ENCODE measurements at regions not wholly inside any gene's neighbourhood (a gene's known extent, or its start where the extent isn't known, plus 50 kb on each side); places are given as distances from the start of the nearest gene placed in this dataset.

GRCh38 chr2:236738030-236738429 lies 168.4 kb downstream of the ACKR3 start:
- TF ChIP-seq CTCF (IDR thresholded peaks at IDR 0.05), result no peak
- H3K27ac ChIP-seq, result no peak overlapping the region

GRCh38 chr2:236738896-236739295 lies 169.3 kb downstream of the ACKR3 start:
- TF ChIP-seq ZFX (IDR thresholded peaks at IDR 0.05; ENCODE audit: borderline replicate concordance) (no peak), CTCF (IDR thresholded peaks at IDR 0.05) (no peak)

GRCh38 chr2:236739663-236740062 lies 170.0 kb downstream of the ACKR3 start:
- TF ChIP-seq ZFX (IDR thresholded peaks at IDR 0.05; ENCODE audit: borderline replicate concordance) (no peak), CTCF (IDR thresholded peaks at IDR 0.05) (no peak)

More at GRCh38 chr2:236738896-236739295, 169.3 kb downstream of the ACKR3 start:
- no peak overlapping the region for H3K27ac ChIP-seq

GRCh38 chr2:236740506-236740905 lies 170.9 kb downstream of the ACKR3 start:
- TF ChIP-seq ZFX (IDR thresholded peaks at IDR 0.05; ENCODE audit: borderline replicate concordance), result no peak
- TF ChIP-seq CTCF (IDR thresholded peaks at IDR 0.05), result no peak
- H3K27ac ChIP-seq, result no peak overlapping the region

More at GRCh38 chr2:236739663-236740062, 170.0 kb downstream of the ACKR3 start:
- no peak overlapping the region for H3K27ac ChIP-seq

- no peak for TF ChIP-seq CTCF (IDR thresholded peaks at IDR 0.05)
- no peak for TF ChIP-seq ZFX (IDR thresholded peaks at IDR 0.05; ENCODE audit: borderline replicate concordance)
- no peak overlapping the region for H3K27ac ChIP-seq
Observed at GRCh38 chr2:236743039-236743920, 173.7 kb downstream of the ACKR3 start.

- no peak for TF ChIP-seq CTCF (IDR thresholded peaks at IDR 0.05)
- no peak for TF ChIP-seq ZFX (IDR thresholded peaks at IDR 0.05; ENCODE audit: borderline replicate concordance)
- no peak overlapping the region for H3K27ac ChIP-seq
Observed at GRCh38 chr2:236743921-236744280, 174.3 kb downstream of the ACKR3 start.

GRCh38 chr2:236744281-236744705 lies 174.7 kb downstream of the ACKR3 start:
- no peak for TF ChIP-seq CTCF (IDR thresholded peaks at IDR 0.05)
- no peak overlapping the region for H3K27ac ChIP-seq

Measured in 22Rv1 (cell line).